HFFc6 (cell line): ENCODE measurements at regions not wholly inside any gene's neighbourhood (a gene's known extent, or its start where the extent isn't known, plus 50 kb on each side); places are given as distances from the start of the nearest gene placed in this dataset.

Experiments
- DNase-seq: peaks from one replicate; pipeline ENCODE4 v3.0.0-alpha.2; 2018
- H3K27ac Mint-ChIP-seq: 2 replicates; pipeline ENCODE4 v1.8.0; 2020; ENCODE audit warnings: mild to moderate bottlenecking, mixed read lengths
- H3K27me3 Mint-ChIP-seq: 2 replicates; pipeline ENCODE4 v1.8.0; 2021; ENCODE audit warnings: mild to moderate bottlenecking, moderate library complexity, mixed read lengths; ENCODE audit not compliant: insufficient read depth
- H3K36me3 Mint-ChIP-seq: 2 replicates; pipeline ENCODE4 v1.8.0; 2021; ENCODE audit warnings: low read depth, mixed read lengths
- H3K4me1 Mint-ChIP-seq: 2 replicates; pipeline ENCODE4 v1.8.0; 2020; ENCODE audit warnings: low read depth, mixed read lengths
- H3K4me3 Mint-ChIP-seq: 2 replicates; pipeline ENCODE4 v1.8.0; 2020; ENCODE audit warnings: mild to moderate bottlenecking, moderate library complexity, mixed read lengths
- H3K9me3 Mint-ChIP-seq: 2 replicates; pipeline ENCODE4 v1.8.0; 2020; ENCODE audit warnings: mild to moderate bottlenecking, mixed read lengths
- TF ChIP-seq, protein P1 (sequence below): fragments of 200-600 bp; sonication (generic); IDR thresholded peaks from 2 replicates; pipeline ENCODE4 v1.5.0; 2021; ENCODE audit warnings: antibody characterized with exemption, mild to moderate bottlenecking

DNA sequence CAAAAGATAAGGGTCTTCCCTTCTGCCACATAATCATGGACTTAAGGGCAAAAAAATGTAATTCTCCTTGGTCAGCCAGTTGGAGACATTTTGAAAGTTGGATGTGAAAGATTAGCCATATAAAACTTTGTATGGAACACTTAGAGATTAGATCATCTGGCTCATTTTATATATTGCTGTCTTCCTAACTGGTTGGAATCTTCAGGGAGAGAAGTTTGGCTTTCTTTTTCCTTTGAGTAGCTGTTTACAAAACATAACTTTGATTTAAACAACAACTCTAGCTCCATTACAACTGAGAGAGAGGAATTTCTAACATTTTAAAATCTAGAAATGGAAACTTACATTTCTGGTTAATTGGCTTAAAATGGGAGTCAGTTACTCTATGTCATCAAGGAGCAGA lies 132.7 kb downstream of the RDH14 start:
- Mint-ChIP-seq H3K9me3 (no peaks in the 10 kb centered on the region), H3K27me3 (no peaks in the 10 kb centered on the region; the same call in 1 of the 2 replicates), H3K4me1 (peaks cover 22% of the 10 kb centered on the region), H3K27ac (no peak overlapping the region), H3K36me3 (no peaks in the 10 kb centered on the region), H3K4me3 (no peak overlapping the region)
- TF ChIP-seq, protein P1, sequence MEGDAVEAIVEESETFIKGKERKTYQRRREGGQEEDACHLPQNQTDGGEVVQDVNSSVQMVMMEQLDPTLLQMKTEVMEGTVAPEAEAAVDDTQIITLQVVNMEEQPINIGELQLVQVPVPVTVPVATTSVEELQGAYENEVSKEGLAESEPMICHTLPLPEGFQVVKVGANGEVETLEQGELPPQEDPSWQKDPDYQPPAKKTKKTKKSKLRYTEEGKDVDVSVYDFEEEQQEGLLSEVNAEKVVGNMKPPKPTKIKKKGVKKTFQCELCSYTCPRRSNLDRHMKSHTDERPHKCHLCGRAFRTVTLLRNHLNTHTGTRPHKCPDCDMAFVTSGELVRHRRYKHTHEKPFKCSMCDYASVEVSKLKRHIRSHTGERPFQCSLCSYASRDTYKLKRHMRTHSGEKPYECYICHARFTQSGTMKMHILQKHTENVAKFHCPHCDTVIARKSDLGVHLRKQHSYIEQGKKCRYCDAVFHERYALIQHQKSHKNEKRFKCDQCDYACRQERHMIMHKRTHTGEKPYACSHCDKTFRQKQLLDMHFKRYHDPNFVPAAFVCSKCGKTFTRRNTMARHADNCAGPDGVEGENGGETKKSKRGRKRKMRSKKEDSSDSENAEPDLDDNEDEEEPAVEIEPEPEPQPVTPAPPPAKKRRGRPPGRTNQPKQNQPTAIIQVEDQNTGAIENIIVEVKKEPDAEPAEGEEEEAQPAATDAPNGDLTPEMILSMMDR: no peak
- DNase-seq: no peak

DNA sequence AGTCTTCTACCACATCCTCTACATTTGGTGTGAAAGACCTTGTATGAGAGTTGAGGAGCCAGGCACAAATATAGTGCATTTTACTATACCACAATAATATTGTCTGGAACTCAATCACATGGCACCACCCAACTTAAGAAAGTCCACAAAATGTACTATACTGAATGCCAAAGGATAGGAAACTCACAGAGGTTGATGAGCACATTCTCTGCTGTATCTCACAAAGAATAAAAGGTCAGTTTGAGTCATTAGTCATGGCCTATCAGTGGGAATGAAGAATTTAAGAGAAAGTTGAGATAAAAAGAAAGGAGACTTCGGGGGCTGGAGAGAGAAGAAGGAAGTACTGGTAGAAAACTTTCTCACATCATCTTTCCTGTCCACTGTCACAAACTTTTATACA lies 134.3 kb downstream of the RDH14 start:
- no peaks in the 10 kb centered on the region; the same call in 1 of the 2 replicates for H3K27me3 Mint-ChIP-seq
- H3K4me1 Mint-ChIP-seq: peaks cover 29% of the 10 kb centered on the region
- no peaks in the 10 kb centered on the region for H3K36me3 Mint-ChIP-seq
- H3K4me3 Mint-ChIP-seq: no peak overlapping the region
- TF ChIP-seq, protein P1: no peak
- DNase-seq: no peak
- H3K27ac Mint-ChIP-seq: no peak overlapping the region
- H3K9me3 Mint-ChIP-seq: no peaks in the 10 kb centered on the region

DNA sequence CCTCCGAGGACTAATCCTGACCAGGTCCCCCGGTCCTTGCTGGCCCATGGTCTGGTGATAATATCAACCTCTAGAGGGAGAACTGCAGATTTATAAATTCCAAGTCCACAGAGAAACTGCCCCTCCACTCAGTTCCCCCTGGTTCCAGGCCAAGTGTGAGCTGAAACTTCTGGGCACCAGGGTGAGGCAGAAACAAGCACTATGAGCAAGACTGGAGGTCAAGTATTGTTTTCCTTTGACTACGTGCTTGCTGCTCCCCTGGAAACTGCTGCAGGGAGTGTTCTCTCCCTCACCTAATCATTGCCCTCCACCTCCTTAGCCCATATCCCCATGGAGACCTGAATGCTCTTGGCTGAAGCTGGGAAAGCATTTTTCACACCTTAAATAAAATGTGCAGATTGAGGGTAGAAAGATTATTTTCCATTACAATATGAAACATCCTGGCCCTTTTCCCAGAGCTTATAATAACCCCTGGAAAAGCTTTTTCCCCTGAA lies 135.2 kb downstream of the RDH14 start:
- no peaks in the 10 kb centered on the region; the same call in 1 of the 2 replicates for H3K27me3 Mint-ChIP-seq
- DNase-seq: no peak
- H3K9me3 Mint-ChIP-seq: no peaks in the 10 kb centered on the region
- no peaks in the 10 kb centered on the region for H3K36me3 Mint-ChIP-seq
- no peak overlapping the region for H3K4me3 Mint-ChIP-seq
- no peak overlapping the region for H3K27ac Mint-ChIP-seq
- peaks cover 29% of the 10 kb centered on the region for H3K4me1 Mint-ChIP-seq
- TF ChIP-seq, protein P1: peak; percentile 13; the same call in 1 of the 2 replicates

DNA sequence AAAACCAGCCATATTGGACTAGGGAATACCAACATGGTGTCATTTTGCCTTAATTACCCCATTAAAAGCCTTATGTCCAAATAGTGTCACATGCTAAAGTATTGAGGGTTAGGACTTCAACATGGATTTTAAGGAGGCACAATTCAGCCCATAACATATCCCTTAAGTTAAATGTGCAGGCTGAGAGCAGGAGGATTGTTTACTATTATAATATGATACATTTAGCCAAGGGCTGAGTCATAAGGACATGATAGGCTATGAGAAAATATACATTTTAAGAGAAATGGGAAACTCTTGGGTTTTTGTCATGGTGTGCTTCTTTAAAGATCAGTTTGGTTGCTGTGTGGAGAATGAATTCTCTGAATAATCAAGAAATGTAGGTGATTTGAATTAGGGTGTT lies 136.8 kb downstream of the RDH14 start:
- H3K27ac Mint-ChIP-seq: no peak overlapping the region
- H3K9me3 Mint-ChIP-seq: no peaks in the 10 kb centered on the region
- no peak for DNase-seq
- TF ChIP-seq, protein P1: no peak
- no peak overlapping the region for H3K4me3 Mint-ChIP-seq
- peaks cover 29% of the 10 kb centered on the region for H3K4me1 Mint-ChIP-seq
- no peaks in the 10 kb centered on the region for H3K36me3 Mint-ChIP-seq
- H3K27me3 Mint-ChIP-seq: no peaks in the 10 kb centered on the region; the same call in 1 of the 2 replicates

DNA sequence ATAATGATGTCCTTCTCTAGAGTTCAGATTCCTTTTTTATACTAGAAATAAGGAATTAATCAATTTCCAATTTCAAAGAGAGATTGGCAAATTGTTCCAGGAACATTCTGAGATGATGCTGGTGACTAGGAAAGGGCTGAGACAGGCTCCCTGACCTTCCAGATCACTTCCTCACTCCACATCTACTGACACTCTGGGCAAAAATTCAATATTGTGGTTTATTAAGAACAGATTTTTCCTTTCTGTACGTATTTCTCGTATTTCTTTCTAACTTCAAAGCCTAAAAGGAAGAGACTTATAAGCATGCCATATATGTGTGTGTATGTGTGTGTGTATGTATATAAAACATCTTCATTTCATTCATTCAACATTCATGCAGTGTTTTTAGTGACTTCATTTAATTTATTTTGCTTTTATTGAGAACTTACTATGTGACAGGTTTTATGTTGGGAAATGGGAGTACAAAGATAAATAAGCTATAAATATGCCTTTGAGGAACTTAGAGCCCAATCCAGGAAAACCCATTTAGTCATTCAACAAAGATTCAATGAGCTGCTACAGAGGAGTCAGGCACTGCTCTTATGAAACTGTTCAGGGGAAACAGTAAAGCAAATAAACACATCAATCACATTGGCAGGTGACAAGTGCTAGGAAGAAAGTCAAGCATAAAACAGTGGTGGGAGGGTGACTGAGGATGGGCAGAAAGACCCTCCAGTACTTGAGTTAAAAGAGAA lies 137.9 kb downstream of the RDH14 start:
- H3K27me3 Mint-ChIP-seq: no peaks in the 10 kb centered on the region; the same call in 1 of the 2 replicates
- no peaks in the 10 kb centered on the region for H3K9me3 Mint-ChIP-seq
- no peak overlapping the region for H3K27ac Mint-ChIP-seq
- H3K4me3 Mint-ChIP-seq: no peak overlapping the region
- no peak for DNase-seq
- no peaks in the 10 kb centered on the region for H3K36me3 Mint-ChIP-seq
- peaks cover 29% of the 10 kb centered on the region for H3K4me1 Mint-ChIP-seq
- TF ChIP-seq, protein P1: no peak
